NCI-H1105 treated with DMSO at 0.1 percent for 48 hours (cell line): ENCODE measurements at regions not wholly inside any gene's neighbourhood (a gene's known extent, or its start where the extent isn't known, plus 50 kb on each side); places are given as distances from the start of the nearest gene placed in this dataset.

Experiments
- DNase-seq: peaks from one replicate; lab custom pipeline; 2025; lab: John Stamatoyannopoulos, UW

GRCh38 chr2:206368484-206368883 lies 74.8 kb upstream of the ADAM23 start:
- DNase-seq = no peak

- no peak for DNase-seq
Observed at GRCh38 chr2:206368933-206369569, 74.3 kb upstream of the ADAM23 start.

- no peak for DNase-seq
Observed at GRCh38 chr2:206375956-206376355, 67.4 kb upstream of the ADAM23 start.

- DNase-seq = no peak
Observed at GRCh38 chr2:206378835-206379234, 64.5 kb upstream of the ADAM23 start.

GRCh38 chr2:206379266-206379665 lies 64.1 kb upstream of the ADAM23 start:
- DNase-seq = no peak

- no peak for DNase-seq
Observed at GRCh38 chr2:206379886-206380285, 63.4 kb upstream of the ADAM23 start.

GRCh38 chr2:206381881-206382280 lies 61.5 kb upstream of the ADAM23 start:
- no peak for DNase-seq

- no peak for DNase-seq
Observed at GRCh38 chr2:206383669-206384068, 59.7 kb upstream of the ADAM23 start.

GRCh38 chr2:206387808-206388207 lies 55.5 kb upstream of the ADAM23 start:
- no peak for DNase-seq

- DNase-seq = no peak
Observed at GRCh38 chr2:206388698-206389097, 54.6 kb upstream of the ADAM23 start.

GRCh38 chr2:206389164-206389563 lies 54.2 kb upstream of the ADAM23 start:
- DNase-seq = no peak

GRCh38 chr2:206390181-206390580 lies 53.2 kb upstream of the ADAM23 start:
- DNase-seq = no peak

- DNase-seq = peak; percentile 22
Observed at GRCh38 chr2:206392118-206392517, 51.2 kb upstream of the ADAM23 start.
